GM21390 (cell line): ENCODE measurements at regions not wholly inside any gene's neighbourhood (a gene's known extent, or its start where the extent isn't known, plus 50 kb on each side); places are given as distances from the start of the nearest gene placed in this dataset.
"Not testable (repeated sequence)": the region's sequence is repeated elsewhere in the genome, so short reads cannot be mapped to it uniquely, and the experiment has no call there.

Experiments
- ATAC-seq: cut with Tn5 transposase; IDR thresholded peaks from one replicate; pipeline ENCODE4 v1.9.1; 2021; ENCODE audit not compliant: unreplicated experiment

DNA sequence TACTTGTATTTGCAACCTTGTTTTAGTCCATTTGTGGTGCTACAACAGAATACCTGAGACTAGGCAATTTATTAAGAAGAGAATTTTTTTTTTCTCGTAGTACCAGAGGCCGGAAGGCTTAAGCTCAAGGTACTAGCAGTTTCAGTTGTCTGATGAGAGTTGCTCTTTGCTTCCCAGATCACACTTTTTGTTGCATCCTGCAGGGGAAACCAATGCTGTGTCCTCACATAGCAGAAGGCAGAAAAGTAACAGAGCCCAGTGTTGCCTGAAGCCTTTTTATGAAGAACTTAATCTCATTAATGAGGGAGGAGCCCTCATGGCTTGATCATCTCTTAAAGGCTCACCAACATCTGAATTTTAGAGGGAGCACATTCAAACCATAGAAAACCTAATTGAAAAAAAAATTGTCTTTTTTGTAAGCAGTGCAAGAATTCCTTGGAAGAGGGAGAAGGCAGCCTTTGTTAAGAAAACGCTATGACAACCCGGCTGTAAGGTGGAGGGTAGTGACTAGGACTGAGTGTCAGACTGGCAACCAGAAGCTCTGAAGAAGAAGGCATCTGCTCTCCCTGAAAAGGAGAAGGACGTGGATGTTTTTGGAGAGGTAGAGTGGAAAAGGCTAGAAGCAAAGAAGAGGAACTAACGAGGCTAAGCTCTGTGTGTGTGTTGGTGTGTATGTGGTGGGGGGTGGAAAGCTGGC, 1245.3 kb downstream of the ROBO2 start:
- no peak for ATAC-seq

DNA sequence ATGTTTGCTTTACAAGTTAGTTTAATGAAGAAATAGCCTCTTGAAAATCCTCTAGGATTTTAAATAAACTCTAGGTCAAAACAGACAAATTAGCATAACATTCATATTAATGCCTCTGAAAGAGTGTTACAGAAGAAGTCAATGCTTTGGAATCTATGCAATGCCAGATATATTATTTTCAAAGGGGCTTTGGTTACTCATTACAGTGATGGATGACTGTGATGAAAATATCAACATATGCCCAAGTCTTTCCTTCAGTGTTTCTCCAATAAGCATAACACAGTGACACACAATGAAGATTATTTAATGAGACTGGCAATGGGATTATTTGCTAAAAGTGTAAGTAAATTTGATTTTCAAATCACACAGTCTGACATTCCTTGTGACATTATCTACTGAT, 1247.2 kb downstream of the ROBO2 start:
- ATAC-seq, result no peak

DNA sequence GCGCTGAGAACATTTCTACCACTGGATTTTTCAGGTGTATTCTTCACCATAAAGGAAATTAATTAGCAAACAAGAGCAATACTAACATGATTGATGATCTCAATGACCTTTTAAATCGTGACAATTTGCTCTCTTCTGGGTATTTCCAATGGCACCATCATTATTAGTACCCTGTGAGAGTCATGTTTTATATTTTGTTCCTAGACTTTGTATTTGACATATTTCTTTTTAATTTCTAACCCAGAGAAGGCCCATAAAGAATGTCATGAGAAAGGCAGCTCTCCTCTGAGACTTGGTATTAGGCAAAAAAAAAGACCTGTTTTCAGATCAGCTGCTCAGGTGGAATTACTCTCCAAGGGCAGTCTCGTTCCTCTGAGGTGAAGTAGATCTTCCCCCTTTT, 1253.4 kb downstream of the ROBO2 start:
- ATAC-seq, result no peak

DNA sequence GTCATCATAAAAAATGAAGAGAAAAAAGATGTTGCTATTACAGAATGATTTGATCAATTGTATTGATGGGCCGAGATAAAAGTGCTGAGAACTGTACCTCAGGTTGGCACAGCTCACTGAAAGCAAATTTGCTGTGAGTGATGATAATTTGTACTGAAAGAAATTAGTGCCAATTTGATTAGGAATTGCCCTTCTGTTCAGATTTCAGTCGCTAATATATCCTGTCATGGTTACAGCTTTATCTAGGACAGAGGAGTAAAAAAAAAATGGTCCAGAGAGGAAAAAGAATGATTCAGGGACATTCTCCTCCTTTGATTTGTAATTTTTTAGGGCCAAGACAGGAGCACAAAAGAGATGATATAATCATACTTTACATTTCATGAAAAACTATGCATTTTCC, 1264.2 kb downstream of the ROBO2 start:
- no peak for ATAC-seq

DNA sequence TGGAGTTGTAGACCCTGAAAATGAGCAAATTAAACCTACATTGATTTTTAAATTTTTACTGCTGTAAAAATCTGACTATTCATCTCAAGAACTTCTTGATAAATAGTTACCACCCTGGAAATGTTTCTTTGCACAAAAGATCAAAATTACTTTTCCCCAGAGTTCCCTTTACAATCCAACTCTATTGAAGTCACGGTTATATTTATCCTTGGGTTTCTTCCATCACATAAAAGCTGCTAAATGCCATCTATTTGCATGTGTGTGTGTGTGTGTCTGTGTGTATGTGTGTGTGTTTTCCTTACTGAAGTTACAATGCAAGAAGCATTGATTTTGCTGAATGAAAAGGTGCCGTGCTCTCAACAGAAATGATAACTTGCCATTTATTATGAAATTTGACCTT, 1273.0 kb downstream of the ROBO2 start:
- no peak for ATAC-seq

DNA sequence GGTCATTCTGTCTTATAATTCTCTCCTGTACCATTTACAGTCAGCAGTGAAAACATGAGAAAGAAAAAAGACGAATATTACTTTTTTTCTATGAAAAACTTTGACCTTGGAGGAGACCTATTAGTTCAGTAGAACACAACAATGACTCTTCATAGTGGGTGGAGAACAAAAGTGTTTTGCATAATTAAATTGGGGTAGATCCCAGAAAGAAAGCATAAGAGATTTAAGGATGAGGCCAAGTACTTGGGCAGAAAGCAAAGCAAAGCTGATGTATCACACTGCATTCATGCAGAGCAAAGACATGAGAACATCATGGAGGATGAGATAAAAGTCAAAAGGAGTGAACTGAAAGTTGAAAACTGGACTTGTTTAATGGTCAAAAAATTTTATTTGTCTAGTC, 1273.4 kb downstream of the ROBO2 start:
- no peak for ATAC-seq

DNA sequence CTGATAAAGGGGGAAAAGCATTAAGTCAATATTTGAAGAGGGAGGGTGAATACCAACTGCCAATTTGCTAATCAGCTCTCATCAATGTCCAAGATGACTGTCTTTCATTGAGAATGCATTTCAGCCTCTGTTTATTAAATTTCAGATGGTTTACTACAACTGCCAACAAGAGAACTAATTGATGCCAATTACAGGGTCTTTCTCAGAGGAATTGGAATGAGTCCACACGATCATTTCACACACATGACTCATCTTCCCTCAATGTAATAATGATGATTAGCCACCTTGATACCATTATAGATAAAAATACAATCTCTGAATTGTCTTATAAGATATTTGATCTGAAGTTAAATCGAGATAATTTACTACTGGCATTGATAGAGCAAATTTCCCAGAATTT, 1274.4 kb downstream of the ROBO2 start:
- no peak for ATAC-seq

DNA sequence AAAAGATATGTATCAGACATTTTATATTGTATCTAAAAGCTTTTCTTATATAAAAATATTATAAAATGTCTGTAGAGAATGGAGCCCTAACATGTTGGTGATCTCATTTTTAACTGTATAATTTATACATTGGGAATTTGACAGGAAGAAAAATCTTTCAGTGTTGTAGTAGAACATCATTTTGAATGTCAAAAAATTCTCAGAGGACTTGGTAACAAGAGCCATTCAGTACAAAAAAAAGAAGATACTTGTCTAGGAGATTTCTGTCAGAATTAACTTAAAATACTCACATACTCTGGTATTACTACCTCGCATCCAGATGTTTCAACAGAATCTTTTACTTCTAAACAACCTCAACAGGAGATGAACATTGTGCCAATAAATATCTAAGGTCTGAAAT, 1277.9 kb downstream of the ROBO2 start:
- ATAC-seq, result no peak

DNA sequence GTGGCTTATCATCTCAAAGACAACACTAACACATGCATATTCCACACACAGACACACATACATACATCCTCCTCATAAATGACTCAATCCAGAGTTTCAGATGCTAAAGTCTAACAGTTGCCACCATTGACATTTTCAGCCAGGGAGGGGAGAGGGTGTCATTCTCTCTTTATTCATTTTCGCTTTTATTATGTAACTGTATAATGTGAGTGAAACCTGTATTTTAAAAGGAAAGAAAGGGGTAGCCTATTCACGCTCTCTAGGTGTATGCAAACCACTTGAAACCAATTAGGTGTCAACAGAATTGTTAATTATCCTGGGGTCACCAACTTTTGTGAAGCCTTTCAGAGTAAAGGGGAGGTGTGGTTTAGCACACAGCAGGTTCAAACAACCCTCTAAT, 1282.9 kb downstream of the ROBO2 start:
- no peak for ATAC-seq

DNA sequence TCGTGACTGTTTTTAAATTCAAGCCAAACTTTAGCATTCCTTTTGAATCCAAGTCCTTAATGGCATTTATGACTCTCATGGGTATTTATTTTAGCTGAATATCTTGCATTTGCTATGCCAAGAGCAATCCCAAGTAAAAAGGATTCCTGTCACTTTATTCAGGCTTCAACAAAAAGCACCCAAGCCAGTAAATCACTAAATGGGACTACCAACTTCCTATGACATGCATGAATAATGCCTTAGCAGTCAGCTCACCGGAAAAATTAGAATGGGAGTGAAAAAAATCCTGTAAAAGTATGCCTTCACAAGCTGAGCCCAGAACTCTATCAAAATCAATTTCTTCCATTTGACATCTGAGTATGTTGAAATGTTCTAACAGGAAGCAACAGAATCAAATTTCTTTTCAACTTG, 1297.9 kb downstream of the ROBO2 start:
- ATAC-seq, result no peak

DNA sequence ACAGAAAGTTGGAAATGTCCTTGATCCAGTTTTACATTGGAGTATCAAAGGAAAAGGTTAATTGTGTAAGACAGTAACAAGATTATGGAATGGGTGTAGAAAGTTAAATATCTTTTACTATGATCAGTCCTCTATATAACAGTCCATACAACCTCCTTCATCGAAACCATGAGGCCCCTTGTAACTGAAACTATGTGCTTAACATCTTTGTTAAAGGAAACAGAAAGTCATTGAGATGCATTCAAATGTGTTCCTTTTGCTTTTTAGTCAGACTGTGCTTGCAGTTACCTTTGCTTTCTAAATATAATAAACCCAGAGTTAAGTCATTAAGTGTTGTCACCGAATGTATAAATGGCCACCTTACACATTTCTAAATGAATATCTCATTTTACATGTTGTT, 1298.5 kb downstream of the ROBO2 start:
- ATAC-seq, result peak; percentile 76

DNA sequence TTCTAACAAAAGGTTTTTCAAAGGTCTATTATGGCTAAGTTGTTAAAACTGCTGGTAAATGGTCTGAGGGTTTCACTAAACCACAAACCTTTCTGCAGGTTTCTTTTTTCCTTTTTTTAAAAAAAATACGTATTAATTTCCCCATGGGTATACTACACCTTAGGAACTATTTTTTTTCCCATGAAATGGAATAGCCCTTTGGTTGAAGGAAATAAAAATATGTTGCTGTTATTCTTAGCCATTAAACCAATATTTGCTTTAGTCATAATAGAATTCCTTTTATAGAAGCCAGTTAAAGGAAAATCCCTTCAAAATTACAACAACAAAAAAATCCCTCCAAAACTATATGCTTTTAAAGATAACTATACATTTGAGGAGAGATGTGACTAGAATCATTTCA, 1303.3 kb downstream of the ROBO2 start:
- ATAC-seq, result no peak

DNA sequence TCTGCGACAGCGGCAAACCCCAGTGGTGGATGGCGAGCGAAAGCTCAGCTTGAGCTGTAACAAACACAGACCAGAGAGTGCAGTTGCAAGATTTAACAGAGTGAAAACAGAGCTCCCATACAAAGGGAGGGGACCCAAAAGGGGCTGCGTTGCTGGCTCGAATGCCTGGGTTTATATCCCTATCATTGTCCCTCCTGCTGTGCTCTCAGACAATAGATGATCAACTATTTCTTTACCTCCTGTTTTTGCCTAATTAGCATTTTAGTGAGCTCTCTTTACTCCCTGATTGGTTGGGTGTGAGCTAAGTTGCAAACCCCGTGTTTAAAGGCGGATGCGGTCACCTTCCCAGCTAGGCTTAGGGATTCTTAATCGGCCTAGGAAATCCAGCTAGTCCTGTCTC, 1304.4 kb downstream of the ROBO2 start:
- ATAC-seq, result not testable (repeated sequence)

DNA sequence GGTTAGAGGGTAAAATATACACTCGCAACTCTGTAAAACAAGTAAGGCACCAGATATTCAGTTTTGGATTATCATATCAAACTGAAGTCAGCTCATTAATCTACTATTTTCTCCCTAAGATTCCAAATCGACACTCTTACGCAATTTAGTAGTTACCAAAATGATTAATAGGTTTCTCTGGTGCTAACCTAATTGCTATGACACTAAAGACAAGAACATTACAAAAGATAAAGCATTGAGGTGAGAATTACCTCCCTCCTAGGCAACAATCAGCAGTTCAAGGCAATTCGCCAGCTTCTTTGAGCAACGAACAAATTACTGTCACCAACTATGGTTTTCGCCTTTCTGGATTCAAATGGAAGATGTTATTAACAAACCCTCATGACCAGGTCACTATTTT, 1305.0 kb downstream of the ROBO2 start:
- ATAC-seq, result no peak

DNA sequence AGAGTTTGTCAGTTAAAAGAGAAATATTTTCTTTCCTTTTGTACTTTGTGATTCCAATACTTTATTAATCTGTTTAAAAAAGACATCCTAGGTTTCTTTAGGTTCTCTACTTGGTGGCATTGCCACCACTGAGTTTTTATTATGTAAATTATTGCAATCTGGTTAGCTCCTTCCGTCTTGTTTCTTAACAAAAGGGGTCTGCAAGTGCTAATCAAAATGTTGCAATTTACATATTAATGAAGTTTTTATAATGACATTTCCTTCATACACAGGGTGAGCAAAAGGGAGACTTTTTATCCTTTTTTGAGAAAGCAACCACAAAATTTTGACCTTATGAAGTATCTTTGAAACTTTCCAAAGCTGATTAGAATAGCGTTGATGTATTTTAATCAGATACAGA, 1307.3 kb downstream of the ROBO2 start:
- no peak for ATAC-seq

DNA sequence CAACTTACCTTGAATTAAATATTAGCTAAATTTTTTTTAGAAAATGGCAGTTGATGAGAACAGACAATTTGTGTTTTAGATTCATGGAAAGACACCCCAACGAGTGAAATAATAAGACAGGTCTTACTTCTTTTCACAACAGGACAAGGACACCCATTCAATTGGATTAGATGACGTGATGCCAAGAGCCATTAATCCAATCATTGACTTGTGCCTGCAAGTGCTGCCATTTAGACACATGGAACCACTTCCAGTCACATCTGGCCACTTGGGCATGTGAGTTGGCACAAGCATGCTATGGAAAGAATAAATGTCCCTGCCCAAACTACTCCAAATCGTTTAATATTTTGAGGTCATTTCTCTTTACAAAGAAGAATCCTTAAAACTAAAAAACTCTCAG, 1308.8 kb downstream of the ROBO2 start:
- ATAC-seq, result no peak

DNA sequence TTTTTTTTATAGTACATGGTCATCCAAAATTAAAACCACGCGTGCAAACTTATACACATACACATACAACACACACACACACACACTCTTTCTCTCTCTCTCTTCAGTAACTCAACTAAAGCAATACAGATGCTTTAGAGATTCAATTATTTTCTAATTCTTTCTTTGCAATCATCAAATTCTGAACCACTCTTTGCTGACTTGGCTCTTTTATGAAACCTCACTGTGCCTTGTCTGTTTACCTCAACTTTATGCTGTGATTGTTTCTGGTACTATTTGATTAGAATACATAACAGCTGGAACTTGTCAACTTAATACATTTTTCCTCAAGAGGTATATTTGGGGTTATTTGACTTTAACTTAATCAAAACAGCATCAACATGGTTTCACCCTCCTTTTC, 1309.7 kb downstream of the ROBO2 start:
- ATAC-seq, result no peak

DNA sequence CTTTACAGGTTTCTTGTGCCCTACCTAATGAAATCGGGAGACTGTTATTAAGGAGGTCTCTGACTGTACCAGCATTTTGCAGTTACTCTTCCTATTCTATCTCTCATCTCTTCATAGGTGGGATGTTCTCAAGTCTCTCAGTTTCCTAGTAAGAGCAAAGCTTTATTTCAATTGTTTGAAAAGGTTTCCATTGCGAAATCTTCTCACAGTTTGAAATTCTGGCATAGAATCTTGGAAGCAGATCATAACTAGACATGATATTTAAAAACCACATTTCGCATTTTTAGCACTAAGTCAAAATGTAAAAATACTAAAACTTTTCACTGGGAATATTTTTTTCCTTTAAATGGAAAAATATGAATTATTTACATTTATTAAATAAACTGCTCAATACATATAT, 1311.4 kb downstream of the ROBO2 start:
- ATAC-seq, result no peak

DNA sequence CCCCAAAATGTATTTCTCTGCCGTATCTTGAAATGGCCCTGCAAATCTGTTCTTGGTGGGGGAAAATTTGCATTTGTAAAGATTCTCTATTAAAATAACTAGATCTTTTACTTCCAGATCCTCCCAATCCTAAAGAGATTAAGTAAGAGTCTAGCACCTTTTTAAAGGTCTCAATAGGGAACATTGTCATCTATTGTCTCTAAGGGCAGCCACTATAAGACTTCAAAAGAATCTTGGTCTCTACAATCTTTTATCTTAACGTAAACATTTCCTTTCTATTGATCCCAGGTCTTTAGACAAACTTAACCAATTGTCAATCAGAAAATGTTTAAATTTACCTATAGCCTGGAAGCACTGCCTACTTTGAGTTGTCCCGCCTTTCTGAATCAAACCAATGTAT, 1313.3 kb downstream of the ROBO2 start:
- ATAC-seq, result no peak

DNA sequence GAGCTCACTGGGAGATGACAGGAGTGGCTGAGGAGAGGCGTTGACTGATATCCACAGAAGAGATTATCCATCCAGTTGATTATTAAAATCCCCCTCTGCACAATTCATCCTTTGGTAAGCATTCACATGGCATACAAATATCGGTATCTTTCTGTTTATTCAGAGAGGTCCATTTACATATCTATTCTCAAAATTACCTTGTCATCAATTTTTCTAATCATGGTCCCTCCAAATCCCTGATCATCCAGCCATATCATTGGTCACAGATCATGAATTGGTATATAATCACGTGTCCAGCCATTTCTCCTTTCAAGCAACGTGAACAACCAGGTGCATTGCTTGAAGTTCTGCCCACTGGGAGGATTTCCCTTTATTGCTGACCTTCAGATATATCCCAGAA, 1321.0 kb downstream of the ROBO2 start:
- no peak for ATAC-seq

DNA sequence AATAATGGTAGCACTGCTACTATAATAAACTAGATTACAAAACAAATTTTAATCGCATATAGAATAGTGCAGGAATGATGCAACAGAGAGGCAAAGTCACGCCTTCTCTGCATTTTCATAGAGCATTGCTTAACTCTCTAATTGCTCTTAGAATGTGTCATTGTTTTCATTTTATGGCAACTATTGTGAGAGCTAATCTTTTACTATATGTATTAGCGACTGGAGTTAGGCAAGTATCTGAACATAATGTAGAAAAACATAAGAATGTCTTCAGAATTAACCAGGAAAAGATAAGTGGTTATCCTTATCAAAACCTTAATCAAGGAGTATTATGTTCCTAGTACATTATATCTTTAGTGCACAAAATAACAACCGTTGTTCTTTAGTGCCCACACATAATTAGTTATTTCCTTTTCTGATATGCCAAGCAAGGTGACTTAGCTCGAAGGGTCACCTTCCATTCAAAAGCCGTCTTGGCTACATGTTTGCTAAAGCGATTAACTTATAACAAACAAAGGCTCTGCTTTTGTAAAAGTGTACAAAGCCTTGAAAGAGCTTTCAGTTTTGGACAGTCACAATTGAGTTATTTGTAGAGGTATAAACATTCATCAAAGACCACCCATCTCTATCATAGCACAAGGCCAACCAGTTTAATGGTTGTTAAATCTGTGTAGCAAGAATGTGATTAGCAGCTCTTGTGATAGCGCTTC, 1328.9 kb downstream of the ROBO2 start:
- ATAC-seq, result no peak

DNA sequence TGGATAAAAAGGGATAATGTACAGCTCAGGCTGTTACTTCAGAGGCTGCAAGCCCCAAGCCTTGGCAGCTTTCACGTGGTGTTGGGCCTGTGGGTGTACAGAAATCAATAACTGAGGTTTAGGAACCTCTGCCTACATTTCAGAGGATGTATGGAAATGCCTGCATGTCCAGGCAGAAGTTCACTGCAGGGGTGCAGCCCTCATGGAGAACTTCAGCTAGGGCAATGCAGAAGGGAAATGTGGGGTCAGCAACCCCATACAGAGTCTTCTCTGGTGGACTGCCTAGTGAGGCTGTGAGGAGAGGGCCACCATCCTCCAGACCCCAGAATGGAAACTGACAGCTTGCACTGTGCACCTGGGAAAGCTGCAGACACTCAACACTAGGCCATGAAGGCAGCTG, 1350.3 kb downstream of the ROBO2 start:
- no peak for ATAC-seq

DNA sequence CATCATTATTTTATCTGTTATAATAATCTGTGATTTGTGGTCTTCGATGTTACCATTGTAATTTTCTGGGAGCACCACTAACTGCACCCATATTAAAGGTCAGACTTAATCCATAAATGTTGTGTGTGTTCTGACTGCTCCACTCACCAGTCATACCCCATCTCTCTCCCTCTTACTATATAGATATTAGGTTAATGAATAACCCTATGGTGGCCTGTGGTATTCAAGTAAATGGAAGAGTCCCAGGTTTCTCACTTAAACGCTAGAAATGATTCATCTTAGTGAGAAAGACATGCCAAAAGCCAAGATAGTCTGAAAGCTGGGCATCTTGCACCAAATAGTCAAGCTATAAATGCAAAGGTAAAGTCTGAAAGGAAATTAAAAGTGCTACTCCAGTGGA, 1358.5 kb downstream of the ROBO2 start:
- ATAC-seq, result no peak
